Mammary epithelial cell (primary cell): ENCODE measurements at regions not wholly inside any gene's neighbourhood (a gene's known extent, or its start where the extent isn't known, plus 50 kb on each side); places are given as distances from the start of the nearest gene placed in this dataset.

Source experiments
- CTCF ChIP-seq, 2 donors: IDR thresholded peaks in 1 of 2; conservative IDR thresholded peaks in 1 of 2; 2 replicates each; pipeline ENCODE4 v1.5.1; 2011 to 2012; ENCODE audit warnings: inconsistent platforms in 2 of 2, low read length in 2 of 2, mild to moderate bottlenecking in 2 of 2, control low read depth in 1 of 2, low read depth in 1 of 2; ENCODE audit not compliant: insufficient read depth in 1 of 2; ENCODE audit errors: extremely low read depth in 1 of 2
- EZH2 ChIP-seq: IDR thresholded peaks from 2 replicates; pipeline ENCODE4 v1.6.1; 2012; ENCODE audit warnings: low read length, inconsistent platforms, borderline replicate concordance

- no peak for TF ChIP-seq CTCF (conservative IDR thresholded peaks at IDR 0.05 in 1 of 2, IDR thresholded peaks at IDR 0.05 in 1 of 2; ENCODE audit: extremely low read depth in 1 of 2, insufficient read depth in 1 of 2, low read depth in 1 of 2, low read length in 2 of 2)
- no peak for TF ChIP-seq EZH2
Observed at GRCh38 chr4:125784741-125785140, 470.0 kb downstream of the FAT4 start.
